Body of pancreas (tissue), 4 donors: ENCODE measurements at regions not wholly inside any gene's neighbourhood (a gene's known extent, or its start where the extent isn't known, plus 50 kb on each side); places are given as distances from the start of the nearest gene placed in this dataset.

Experiments used
- POLR2A ChIP-seq, 3 donors: fragments of 450-650 bp; IDR thresholded peaks; one replicate each; pipeline ENCODE4 v1.6.1; 2016; ENCODE audit warnings: antibody characterized with exemption in 3 of 3, mild to moderate bottlenecking in 2 of 3
- TF ChIP-seq, protein P1 (sequence below), 7 experiments: fragments of 450-650 bp in 4 of 7; fragments of 200-600 bp in 3 of 7; sonication (generic) in 3 of 7; IDR thresholded peaks; one replicate each; pipeline ENCODE4 v1.5.1; 2016 to 2019; ENCODE audit warnings: antibody characterized with exemption in 7 of 7

DNA sequence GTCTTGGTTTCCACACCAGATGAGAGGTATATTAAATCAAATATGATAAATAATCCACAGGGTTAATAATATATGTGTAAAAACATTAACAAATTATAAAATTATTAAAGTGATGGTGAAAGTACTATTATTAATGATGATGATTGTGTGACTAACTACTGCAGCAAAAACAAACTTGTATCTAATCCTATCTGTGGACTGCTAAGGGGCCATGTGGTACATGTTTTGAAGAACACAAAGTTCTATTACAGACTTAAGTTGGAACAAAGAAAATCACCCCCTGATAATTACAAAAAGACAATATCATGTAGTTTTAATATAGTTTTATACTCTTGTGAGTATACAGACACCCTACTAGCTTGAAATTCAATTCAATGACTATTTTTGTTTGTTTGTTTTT, 504.2 kb upstream of the NBEA start:
- TF ChIP-seq, protein P1, sequence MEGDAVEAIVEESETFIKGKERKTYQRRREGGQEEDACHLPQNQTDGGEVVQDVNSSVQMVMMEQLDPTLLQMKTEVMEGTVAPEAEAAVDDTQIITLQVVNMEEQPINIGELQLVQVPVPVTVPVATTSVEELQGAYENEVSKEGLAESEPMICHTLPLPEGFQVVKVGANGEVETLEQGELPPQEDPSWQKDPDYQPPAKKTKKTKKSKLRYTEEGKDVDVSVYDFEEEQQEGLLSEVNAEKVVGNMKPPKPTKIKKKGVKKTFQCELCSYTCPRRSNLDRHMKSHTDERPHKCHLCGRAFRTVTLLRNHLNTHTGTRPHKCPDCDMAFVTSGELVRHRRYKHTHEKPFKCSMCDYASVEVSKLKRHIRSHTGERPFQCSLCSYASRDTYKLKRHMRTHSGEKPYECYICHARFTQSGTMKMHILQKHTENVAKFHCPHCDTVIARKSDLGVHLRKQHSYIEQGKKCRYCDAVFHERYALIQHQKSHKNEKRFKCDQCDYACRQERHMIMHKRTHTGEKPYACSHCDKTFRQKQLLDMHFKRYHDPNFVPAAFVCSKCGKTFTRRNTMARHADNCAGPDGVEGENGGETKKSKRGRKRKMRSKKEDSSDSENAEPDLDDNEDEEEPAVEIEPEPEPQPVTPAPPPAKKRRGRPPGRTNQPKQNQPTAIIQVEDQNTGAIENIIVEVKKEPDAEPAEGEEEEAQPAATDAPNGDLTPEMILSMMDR (IDR thresholded peaks at IDR 0.05), result no peak
- no peak for TF ChIP-seq POLR2A (IDR thresholded peaks at IDR 0.05)
